ENCODE measurements at regions not wholly inside any gene's neighbourhood (a gene's known extent, or its start where the extent isn't known, plus 50 kb on each side); places are given as distances from the start of the nearest gene placed in this dataset.

DNA sequence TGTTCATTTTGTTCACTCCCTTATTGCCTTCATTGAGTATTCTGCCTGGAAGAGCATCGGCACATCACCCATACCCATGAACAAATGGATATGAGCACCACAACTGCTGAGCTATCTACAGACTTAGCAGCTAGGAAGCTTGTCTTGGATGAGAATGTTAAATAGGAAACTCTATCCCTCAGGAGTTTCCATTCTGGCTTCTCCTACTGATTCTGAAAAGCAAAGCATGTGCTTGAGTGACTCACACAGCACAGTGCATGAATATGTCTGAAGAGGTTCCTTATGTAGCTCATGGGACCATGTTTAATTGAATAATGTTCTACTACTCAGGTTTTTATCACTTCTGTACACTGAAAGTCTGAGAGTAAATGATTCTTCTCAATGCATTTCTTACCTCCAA, 57.3 kb upstream of the MXRA5 start:
- TF ChIP-seq, protein P1, sequence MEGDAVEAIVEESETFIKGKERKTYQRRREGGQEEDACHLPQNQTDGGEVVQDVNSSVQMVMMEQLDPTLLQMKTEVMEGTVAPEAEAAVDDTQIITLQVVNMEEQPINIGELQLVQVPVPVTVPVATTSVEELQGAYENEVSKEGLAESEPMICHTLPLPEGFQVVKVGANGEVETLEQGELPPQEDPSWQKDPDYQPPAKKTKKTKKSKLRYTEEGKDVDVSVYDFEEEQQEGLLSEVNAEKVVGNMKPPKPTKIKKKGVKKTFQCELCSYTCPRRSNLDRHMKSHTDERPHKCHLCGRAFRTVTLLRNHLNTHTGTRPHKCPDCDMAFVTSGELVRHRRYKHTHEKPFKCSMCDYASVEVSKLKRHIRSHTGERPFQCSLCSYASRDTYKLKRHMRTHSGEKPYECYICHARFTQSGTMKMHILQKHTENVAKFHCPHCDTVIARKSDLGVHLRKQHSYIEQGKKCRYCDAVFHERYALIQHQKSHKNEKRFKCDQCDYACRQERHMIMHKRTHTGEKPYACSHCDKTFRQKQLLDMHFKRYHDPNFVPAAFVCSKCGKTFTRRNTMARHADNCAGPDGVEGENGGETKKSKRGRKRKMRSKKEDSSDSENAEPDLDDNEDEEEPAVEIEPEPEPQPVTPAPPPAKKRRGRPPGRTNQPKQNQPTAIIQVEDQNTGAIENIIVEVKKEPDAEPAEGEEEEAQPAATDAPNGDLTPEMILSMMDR (IDR thresholded peaks at IDR 0.05): no peak
- no peak for TF ChIP-seq POLR2A (IDR thresholded peaks at IDR 0.05)

Measured in breast epithelium (tissue), 3 donors.